ENCODE measurements at regions not wholly inside any gene's neighbourhood (a gene's known extent, or its start where the extent isn't known, plus 50 kb on each side); places are given as distances from the start of the nearest gene placed in this dataset.

DNA sequence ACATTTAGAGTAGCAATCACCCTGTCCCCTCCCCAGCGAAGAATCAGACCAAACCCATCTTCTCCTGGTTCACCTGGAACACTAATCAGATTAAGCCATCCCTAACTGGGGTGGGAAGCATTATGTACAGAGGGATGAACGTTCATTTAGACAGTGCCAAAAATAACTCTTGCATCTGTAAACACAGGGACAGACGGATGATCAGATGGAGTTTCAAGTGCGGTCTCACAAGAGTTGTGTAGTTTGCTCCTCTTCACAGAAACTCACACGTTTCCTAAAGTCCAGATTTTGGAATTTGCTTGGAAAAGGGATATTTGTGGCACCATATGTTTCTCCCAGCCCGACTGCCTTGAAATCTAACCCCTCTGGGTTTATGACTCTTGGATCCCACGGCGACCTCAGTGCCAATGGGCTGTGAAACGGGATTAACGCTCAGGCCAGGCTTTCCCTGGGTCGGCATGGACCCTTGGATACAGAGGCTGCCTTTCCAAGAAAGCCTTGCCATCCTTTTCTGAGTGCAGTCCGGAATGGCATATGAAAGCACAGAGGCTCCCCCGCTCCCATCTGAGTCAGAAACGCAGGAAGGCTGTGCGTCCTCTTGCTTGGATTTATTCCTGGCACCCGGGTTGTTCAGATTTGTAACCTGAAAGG lies 293.2 kb upstream of the HABP2 start:
- DNase-seq: no peak

DNA sequence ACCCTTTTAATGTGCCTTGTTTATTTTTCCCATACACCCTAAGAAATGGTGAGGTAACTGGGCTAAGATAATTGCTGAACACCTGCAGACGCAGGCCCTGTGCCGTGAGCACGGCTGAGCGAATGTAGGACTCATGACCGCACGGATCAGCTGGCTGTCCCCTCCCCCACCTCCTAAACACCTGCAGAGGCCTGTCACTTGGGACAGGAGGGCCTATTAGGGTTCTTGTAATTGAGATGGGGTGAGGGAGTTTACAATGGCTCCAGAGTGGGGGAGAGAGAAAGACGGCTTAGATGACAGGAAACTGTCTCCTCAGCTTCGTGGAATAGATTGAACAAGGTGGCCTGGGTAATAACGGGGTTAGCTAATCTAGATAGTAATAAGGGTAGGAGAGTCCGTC lies 291.7 kb upstream of the HABP2 start:
- no peak for DNase-seq

DNA sequence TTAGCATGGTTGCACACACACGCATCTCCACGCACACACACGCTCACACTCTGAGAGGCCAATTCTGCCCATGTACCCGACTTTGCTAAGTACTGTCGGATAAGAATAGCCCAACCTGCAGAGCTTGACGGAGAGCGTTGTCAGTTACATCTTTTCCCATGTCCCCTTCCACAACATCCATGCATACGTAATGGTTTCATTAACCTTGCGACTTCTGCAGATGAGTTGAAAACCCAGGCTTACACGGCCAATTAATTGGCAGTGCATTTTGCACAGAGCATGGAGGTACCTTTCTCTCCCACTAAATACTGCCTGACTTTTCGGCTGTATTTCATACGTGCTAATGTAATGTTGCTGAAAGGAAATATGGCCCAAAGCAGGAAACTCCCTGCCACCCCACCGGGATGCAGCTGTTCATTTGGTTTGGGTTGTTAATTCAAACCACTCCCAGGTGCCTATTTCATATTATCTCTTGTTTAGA lies 291.2 kb upstream of the HABP2 start:
- no peak for DNase-seq

DNA sequence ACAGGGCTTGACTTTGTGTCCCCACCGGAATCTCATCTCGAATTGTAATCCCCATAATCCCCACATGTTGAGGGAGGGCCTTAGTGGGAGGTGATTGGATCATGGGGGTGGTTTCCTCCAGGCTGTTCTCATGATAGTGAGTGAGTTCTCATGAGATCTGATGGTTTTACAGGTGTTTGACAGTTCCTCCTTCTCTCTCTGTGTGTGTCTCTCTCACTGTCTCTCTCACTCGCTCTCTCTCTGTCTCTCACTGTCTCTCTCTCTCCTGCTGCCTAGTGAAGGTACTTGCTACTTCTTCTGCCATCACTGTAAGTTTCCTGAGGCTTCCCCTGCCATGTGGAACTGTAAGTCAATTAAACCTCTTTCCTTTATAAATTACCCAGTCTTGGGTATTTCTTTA lies 289.8 kb upstream of the HABP2 start:
- DNase-seq: no peak

DNA sequence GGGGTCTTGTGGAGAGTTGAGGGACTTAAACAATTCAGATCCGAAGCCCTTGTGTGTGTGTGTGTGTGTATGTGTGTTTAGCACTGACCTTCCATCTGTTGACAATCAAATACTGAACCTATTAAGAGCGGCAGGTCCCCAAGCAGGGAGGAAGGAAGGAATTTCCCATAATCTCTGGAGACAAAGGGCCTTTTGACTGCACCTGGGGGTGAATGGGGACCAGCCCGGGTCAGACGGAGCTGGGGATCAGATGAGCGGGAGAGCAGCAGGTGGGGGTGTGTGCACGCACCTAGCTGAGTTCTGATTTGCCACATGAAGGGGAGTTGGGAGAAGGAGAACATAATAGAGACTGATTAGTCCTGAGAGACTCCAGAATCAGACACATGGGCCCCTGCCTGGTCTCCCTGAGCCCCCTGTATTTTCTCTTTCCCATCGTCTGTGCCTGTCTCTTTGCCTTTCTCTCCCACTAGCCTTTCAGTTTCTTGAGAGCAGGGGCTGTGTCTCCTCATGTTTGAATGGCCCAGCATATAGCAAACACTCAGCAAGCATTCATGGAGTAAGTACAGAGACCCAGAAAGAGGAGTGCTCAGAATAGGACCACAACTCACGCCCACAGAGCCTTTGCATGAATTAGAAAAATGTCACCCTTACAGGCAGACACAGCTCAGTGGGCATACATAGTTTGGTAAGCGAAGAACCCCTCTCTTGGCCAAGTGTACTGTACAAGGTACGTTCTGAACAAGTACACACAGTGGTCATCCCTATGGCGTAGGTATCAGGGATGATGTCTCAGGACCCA lies 288.3 kb upstream of the HABP2 start:
- DNase-seq: no peak

DNA sequence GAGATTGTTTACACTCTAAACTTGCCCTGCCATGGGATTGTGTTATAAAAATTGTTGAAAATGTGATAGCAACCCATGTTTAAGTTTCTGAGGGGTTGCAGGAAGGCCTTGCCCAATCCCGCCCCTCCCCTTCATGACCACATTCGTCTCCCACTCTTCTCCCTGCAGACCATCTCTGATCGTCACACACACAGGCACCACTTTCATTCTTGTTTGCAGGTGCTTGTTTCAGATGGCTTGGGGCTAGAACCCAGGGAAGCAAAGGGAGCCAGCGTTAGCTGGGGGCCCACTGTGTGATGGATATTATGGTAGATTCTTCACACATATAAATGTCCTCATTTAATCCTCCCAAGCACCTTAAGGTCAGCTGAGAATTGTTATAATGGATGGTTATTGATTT lies 286.7 kb upstream of the HABP2 start:
- no peak for DNase-seq

DNA sequence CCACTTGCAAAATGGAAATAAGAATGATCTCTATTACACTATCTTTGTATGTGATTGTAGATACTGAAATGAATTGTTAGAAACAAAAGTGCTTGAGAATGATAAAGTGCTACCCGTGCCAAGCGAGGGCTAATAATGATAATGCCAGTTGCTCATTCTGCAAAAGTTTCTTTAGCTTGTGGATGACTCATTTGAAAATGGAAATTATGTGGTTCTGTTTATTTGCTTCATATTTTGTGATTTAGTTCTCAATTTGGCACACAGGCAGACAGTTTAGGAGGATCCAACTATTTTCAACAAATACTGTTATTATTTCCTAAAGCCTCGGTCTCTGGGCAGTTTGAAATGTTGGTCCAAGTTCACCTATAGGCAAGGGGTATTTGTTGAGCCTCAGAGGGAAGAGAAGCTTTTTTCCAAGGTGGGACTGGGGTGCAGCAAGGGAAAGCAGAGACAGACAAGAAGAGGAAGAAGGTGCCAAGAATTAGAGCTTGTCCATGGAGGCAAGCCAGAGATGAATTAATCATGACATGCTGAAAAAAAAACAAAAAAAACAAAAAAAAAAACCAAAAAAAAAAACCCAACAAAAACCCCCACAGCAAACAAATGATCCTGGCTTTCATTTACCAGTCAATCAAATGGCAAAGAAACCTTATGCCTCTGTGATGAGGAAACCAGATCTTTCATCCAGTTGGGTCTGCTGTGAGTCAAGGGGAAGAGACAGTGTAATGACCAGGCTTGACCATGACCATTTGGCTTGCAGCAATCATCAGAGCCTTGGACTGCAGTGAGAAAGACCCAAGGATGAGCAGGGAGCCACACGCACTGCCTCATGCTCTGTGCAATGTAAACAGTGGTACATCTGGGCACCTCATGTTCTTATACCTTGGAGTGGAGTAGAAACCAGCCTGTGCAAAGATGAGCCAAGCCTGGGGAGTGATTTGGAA lies 285.0 kb upstream of the HABP2 start:
- no peak for DNase-seq

DNA sequence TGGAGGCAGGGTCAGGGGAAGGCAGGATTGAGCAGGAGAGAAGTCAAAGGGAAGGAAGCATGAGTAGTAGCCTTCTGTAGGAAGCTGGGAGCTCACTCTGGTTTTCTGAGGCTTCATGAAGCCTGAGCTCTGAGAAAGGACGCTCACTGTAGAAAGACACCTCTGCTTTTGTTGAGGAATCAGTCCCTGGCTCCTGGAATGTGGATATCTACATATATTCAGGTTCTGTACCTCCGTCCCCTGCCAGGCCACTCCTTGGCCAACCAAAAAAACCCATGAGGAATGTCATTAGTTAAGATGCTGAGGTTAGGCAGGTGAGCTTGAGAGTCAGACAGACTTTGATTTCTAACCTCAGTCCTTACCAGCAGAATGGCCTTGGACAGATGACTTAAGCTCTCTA lies 283.5 kb upstream of the HABP2 start:
- no peak for DNase-seq

DNA sequence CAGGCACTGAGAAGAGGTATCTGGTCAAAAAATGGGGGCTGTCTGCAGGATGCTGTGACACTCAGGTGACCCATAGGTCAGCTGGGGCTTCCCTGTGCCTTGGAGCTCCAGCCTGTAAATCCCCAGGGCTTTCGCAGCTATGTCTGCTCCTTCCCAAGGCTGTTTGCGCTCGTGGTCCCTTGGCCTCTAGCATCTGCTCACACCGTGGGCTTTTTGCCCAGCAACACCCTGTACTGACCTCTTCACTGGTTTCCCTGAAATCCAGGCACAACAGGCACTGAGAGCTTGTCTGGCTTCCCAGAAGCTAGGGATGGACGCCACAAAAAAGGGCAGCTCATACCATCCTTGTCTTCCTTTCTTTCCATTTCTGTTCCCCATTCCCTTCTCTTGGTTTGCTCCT lies 280.3 kb upstream of the HABP2 start:
- no peak for DNase-seq

DNA sequence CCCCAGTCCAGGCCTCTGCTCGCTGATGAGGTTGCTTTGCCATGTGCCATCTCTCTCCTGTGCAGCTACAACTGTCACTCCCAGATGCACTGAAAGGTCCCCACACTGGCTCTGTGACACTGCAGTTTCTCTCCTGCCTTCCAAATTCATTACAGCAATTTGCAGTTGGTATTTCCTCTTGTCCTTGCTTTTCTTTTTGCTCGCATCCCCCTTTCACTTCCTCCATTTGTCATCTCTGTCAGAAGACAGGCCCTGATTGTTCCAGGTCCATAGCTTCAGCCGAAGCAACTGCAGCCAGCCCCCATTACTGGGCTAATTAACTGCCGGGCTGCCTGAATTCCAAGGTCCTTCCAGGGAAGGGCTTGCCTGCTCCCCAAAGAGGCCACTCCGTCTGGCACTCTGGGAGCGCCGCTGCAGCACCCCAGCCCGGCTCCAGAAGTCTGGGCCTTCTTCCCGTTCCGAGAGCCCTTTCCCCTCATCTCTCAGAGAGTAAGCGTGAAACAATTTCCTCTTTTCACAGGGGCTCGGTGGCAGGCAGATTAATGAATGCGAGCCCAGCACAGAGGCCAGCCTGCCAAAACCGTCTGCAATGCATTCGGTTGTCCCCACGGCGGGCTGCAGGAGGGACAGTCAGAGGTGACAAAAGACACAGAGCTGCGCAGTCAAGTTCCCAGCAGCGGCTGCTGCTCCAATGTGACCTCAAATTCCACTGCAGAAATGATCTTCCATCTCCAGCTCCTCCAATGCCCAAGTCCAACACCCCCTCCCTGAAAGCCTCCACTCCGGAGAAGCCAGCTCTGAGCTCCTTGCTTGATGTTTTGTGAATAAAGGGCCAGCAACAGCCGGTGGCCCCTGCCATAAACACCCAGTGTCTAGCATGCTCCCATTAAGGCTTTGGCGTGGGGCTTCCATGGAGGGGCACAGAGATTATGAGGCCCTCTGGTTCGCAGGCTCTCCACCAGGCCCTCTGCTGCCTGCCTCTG lies 279.4 kb upstream of the HABP2 start:
- DNase-seq: no peak

DNA sequence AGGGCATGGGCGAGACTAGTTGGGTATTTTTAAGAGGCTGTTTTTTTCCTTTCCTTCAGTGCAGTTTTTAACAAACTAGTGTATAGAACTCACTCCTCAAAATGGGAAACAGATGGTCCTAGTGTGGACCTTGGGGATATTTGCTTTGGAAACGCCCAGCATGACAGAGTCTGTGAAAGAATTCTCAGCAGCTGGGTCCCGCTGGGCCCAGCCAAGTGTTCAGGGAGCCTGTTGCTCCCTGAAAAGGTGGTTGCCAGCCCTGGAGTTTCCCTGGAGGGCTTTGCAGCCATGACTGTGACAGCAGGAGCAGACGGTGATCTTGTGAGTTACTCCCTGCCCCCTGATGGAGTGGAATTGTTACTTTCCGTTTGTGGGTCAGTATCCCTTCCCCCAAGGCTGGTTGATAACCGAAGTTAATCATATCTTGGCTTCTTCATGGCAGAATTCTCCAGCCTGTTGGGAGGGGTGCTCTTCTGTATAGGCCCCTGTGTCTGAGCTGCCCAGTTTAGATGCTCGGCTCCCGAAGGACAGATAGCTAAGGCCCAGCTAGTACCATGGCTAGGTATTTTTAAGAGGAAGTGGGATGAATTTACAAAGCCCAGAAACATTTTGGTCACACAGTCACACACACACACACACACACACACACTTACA lies 278.6 kb upstream of the HABP2 start:
- no peak for DNase-seq

- DNase-seq: no peak
Measured at GRCh38 chr10:113278221-113278620, 274.6 kb upstream of the HABP2 start.

GRCh38 chr10:113278664-113279063 lies 274.2 kb upstream of the HABP2 start:
- DNase-seq: no peak

- DNase-seq: no peak
Measured at GRCh38 chr10:113279262-113279661, 273.6 kb upstream of the HABP2 start.

DNA sequence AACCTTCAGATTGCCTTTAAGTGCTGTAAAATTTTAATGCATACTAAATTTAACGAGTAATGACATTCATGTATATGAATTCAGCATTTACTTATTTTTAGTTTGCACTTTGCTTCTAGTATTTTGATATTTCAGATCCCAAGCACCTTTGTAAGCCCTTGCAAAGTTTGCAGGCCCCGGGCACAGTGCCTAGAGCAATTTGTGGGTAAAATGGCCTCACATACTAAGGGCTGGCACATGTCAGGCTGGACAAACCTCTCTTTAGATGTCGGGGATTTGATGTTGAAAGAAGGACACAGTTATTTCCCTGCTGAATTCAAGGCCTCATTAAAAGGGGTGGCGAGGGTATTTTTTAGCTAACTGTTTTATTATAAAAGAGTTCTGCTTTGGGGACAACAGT lies 270.3 kb upstream of the HABP2 start:
- no peak for DNase-seq

GRCh38 chr10:113283189-113283588 lies 269.7 kb upstream of the HABP2 start:
- DNase-seq: peak; percentile 37

- DNase-seq: no peak
Measured at GRCh38 chr10:113284635-113285034, 268.2 kb upstream of the HABP2 start.

DNA sequence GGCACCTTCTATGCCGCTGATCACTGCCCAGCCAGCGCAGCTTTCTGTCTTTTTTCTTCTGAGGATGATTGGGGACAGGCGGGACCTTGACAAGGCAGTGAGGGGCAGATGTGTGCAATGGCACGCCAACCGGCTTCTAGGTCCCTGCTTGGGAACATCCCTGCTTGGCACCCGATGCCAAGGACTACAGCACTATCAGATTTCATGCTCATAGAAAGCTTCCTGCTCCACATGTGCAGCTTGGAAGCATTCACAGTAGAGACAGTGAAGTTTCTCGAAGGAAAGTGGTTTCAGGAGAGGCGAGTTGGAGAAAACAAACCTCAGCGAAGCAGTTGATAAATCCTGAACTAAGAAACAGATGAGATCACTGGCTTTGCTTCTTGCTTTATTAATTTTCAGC lies 267.5 kb upstream of the HABP2 start:
- no peak for DNase-seq

DNA sequence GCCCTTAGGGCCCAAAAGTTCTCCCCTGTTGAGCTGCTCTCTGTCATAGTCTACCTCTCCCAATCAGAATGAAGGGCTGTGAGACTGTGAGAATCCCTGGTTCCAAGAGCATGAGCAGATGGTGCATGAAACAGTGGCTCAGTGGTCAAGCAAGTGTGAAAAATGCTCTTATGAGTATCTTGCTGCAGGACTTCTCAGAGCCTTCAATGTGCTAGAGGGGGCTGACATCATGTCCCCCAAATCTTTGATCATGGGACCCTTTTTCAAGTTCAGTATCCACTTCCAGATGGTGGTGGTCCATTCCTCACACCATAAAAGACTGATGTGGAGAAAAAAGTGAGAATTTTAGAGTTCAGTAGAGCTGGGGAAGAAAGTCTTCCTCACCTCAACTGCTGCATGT lies 265.3 kb upstream of the HABP2 start:
- no peak for DNase-seq

- no peak for DNase-seq
Measured at GRCh38 chr10:113290137-113290536, 262.7 kb upstream of the HABP2 start.

DNA sequence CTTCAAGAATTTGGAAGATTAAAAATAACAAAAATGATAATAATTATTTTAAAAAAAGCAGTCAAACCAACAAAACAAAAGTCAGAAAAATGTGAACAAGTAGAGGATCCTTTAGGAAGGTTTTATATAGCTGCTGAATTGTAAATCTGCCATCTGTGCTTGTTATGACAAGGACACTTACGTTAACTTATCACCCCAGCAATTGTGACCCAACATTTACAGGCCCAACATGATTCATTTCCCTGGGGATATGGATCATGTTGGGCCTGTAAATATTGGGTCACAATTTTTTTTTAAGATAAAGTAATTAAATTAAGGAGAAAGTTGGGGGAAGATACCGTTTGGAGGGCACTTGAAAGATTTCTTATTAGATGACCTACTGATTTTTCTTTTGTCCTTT lies 261.4 kb upstream of the HABP2 start:
- DNase-seq: no peak

- DNase-seq: no peak
Measured at GRCh38 chr10:113292086-113292485, 260.8 kb upstream of the HABP2 start.
